Caki2 (cell line): ENCODE measurements at regions not wholly inside any gene's neighbourhood (a gene's known extent, or its start where the extent isn't known, plus 50 kb on each side); places are given as distances from the start of the nearest gene placed in this dataset.

ENCODE experiments used
- DNase-seq: peaks from one replicate; pipeline ENCODE4 v3.0.0-alpha.2; 2015; ENCODE audit warnings: low read depth
- in situ Hi-C: cut with HindIII; loops from 2 replicates; pipeline ENCODE4 v1.10.0; 2016; ENCODE audit warnings: low sequenced_read_pairs, low pct_unique_long_range_greater_than_20kb, mixed read lengths

GRCh38 chr2:75253526-75253925 lies 54.2 kb upstream of the TACR1 start:
- no peak for DNase-seq
- in situ Hi-C loops = no loop called here

GRCh38 chr2:75251896-75252295 lies 52.6 kb upstream of the TACR1 start:
- in situ Hi-C loops = no loop called here
- DNase-seq = no peak
